T-helper 2 cell (primary cell): ENCODE measurements at regions not wholly inside any gene's neighbourhood (a gene's known extent, or its start where the extent isn't known, plus 50 kb on each side); places are given as distances from the start of the nearest gene placed in this dataset.
"Not testable (repeated sequence)": the region's sequence is repeated elsewhere in the genome, so short reads cannot be mapped to it uniquely, and the experiment has no call there.

Experiments
- DNase-seq, 5 experiments: peaks; one replicate each; pipeline versions ENCODE4 v3.0.0 to v3.0.0-alpha.2; 2012 to 2022

DNA sequence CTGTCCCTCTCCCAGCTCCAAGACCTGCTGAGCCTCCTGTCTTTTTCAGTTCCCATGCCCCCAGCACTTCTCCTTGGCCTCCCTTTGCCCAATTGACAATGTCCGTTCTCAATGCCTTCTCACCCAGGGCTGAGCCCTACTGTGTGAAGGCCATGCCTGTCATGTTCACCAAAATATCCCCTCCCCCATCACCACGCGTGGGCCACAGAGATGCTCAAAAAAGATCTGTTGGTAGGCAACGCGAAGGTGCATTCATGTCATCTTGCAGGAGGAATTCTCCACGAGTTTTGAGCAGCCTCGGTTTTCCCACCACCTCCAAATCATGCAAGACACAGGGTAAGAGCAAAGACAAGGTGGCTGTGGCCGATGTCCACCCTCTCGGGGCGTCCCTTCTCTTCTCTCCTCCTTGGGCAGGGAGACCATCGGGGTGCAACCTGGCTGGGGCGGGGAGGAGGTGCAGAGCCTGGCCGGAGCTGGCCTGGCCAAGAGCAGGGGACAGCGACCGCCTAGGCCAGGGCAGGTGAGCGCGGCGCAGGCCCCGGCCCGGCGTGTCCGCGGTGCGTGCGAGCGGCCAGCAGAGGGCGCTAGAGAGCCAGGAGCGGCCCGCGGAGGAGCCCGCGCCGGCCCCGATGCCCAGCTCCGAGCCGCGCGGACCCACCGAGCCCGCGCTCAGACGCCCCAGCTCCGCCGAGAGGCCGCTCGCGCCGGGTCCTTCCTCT lies 56.3 kb upstream of the KRTAP5-11 start:
- DNase-seq = peak; percentile 4 to 56 (median 51)

DNA sequence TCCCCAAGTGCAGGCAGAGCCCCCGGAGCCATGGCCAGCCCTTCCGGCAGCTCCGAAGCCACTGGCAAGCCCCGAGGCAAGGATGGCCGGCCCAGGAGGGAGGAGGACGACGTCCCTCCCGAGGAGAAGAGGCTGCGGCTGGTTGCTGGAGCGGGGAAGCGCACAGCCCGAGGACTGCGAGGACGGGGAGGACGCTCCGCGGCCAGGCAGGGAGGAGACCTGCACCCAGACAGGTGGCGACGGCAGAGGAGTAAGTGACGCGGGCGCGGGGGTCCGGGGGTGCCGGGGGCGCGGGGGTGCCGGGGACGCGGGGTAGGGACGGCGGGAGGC lies 56.8 kb upstream of the KRTAP5-11 start:
- not testable (repeated sequence) for DNase-seq

DNA sequence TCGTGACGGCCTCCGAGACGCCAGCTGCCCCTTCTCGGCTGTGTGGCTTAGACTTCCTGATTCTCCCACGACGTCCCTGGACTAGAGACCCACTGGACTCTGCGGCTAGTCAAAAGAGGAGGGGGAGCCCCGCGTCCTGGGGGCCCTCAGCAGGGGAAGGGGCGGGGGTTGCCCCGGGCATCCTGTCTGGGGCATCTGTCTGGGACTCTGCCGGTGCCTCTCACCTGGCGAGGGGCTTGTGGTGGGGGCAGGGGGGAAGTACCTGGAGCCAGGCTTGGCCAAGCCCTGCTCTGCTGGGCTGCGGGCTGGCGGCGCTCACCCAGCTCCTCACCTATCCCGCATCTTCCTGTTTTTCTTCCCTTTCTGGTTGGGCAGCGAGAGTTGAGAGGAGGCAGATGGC lies 57.2 kb upstream of the KRTAP5-11 start:
- DNase-seq = not testable (repeated sequence)

- DNase-seq = not testable (repeated sequence)
Measured at GRCh38 chr11:71647078-71647477, 64.4 kb upstream of the KRTAP5-11 start.

- DNase-seq = peak in 1 of 5 experiments; percentile 49
Measured at GRCh38 chr11:71652998-71653397, 70.3 kb upstream of the KRTAP5-11 start.

- DNase-seq = not testable (repeated sequence)
Measured at GRCh38 chr11:71654423-71654822, 71.7 kb upstream of the KRTAP5-11 start.

DNA sequence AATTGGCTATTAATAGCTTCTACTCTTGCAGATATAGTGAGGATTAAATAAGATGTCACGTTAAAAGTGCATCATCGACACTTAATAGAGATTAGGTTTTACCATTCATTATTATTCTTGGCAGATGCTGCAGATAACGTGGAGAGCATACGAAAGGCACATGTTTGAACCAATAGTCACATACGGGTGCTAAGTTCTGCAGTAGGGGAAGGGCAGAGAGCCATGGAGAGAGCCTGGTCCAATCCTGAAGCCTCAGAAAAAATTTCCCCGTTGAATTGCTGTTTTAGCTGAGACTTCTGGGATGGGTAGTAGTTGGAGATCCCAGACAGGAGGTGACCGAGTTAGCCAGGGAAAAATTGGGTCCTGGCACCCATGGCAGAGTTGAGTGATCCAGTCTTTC lies 72.4 kb upstream of the KRTAP5-11 start:
- DNase-seq = not testable (repeated sequence)

GRCh38 chr11:71656513-71656912 lies 73.8 kb upstream of the KRTAP5-11 start:
- DNase-seq = not testable (repeated sequence)

GRCh38 chr11:71664941-71665340 lies 82.3 kb upstream of the KRTAP5-11 start:
- not testable (repeated sequence) for DNase-seq

GRCh38 chr11:71698110-71698509 lies 115.4 kb upstream of the KRTAP5-11 start:
- DNase-seq = not testable (repeated sequence)

- DNase-seq = not testable (repeated sequence)
Measured at GRCh38 chr11:71698961-71699360, 116.3 kb upstream of the KRTAP5-11 start.

GRCh38 chr11:71701435-71702291 lies 119.0 kb upstream of the KRTAP5-11 start:
- DNase-seq = not testable (repeated sequence)

- not testable (repeated sequence) for DNase-seq
Measured at GRCh38 chr11:71705086-71705737, 122.5 kb upstream of the KRTAP5-11 start.

GRCh38 chr11:71705738-71706432 lies 123.2 kb upstream of the KRTAP5-11 start:
- not testable (repeated sequence) for DNase-seq

DNA sequence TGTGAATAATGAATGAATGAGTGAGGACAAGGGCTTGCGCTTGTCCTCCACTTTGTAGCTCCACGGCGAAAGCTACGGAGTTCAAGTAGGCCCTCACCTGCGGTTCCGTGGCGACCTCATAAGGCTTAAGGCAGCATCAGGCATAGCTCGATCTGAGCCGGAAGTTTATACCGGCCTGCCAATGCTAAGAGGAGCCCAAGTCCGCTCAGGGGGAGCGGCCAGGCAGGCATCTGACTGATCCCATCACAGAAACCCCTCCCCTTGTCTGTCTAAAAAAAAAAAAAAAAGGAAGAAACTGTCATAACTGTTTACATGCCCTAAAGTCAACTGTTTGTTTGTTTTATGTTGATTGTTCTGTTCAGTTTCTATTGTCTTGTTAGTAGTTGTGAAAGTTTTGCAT lies 124.4 kb upstream of the KRTAP5-11 start:
- DNase-seq = not testable (repeated sequence)

- not testable (repeated sequence) for DNase-seq
Measured at GRCh38 chr11:71709541-71709940, 123.5 kb upstream of the DEFB108B start.

DNA sequence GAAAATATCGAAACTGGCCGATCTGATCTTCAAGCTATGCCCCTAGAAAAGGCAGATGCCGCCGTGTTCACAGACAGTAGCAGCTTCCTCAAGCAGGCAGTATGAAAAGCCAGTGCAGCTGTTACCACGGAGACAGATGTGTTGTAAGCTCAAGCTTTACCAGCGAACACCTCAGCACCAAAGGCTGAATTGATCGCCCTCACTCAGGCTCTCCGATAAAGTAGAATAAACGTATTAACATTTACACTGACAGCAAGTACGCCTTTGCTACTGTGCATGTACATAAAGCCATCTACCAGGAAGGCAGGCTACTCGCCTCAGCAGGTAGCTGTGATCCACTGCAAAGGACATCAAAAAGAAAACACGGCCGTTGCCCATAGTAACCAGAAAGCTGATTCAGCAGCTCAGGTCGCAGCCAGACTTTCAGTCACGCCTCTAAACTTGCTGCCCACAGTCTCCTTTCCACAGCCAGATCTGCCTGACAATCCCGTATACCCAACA lies 122.8 kb upstream of the DEFB108B start:
- peak; percentile 9 to 71 (median 33) for DNase-seq

DNA sequence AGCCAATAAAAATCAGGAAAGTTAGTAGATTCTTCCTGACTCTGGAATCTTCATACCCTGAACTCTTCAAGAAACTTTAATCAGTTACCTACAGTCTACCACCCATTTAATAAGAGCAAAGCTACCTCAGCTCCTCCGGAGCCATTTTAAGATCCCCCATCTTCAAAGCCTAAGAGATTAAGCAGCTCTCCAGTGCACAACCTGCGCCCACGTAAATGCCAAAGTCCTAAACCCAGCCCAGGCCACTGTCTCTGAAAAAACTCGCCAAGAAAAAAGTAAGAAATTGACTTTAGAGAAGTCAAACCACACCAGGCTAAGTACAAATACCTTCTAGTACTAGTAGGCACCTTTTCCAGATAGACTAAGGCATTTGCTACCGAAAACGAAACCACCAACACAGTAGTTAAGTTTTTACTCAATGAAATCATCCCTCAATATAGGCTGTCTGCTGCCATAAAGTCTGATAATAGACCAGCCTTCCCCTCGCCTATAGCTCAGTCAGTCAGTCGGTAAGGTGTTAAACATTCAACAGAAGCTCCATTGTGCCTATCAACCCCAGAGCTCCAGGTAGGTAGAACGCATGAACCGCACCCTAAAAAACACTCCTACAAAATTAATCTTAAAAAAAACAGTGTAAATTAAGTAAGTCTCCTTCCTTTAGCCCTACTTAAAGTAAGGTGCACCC lies 122.2 kb upstream of the DEFB108B start:
- DNase-seq = peak in 1 of 5 experiments; percentile 56

GRCh38 chr11:71712350-71712749 lies 120.7 kb upstream of the DEFB108B start:
- DNase-seq = not testable (repeated sequence)

GRCh38 chr11:71712846-71713245 lies 120.2 kb upstream of the DEFB108B start:
- not testable (repeated sequence) for DNase-seq

GRCh38 chr11:71714510-71714909 lies 118.5 kb upstream of the DEFB108B start:
- not testable (repeated sequence) for DNase-seq

DNA sequence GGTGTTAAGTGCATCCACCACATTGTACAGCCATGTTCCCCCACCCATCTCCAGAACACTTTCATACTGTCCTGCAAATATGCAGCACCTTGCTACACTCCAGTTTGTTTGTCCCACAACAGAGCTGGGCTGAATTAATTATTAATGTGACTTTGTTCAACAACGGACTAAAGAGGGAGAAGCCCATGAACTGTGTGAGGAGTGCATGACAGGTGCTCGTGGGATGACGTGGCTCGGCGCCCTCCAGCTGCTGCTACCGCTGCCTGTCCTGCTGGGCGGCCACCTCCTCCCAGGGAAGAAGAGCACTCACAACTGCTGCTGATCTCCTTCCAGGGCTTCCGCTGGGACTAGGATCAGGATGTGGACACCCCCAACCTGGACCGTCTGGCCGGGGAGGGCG lies 111.2 kb upstream of the DEFB108B start:
- not testable (repeated sequence) for DNase-seq
